Fibroblast of lung (primary cell): ENCODE measurements at regions not wholly inside any gene's neighbourhood (a gene's known extent, or its start where the extent isn't known, plus 50 kb on each side); places are given as distances from the start of the nearest gene placed in this dataset.

ENCODE experiments used
- DNase-seq, 2 donors: peaks; one replicate each; pipeline versions ENCODE4 v3.0.0 to v3.0.0-alpha.2; 2010; ENCODE audit warnings: low read depth in 2 of 2
- H2AFZ ChIP-seq: 2 replicates; pipeline ENCODE4 v1.5.1; 2012; ENCODE audit warnings: low read length, control low read depth, inconsistent platforms
- H3K27ac ChIP-seq: 2 replicates; pipeline ENCODE4 v1.5.1; 2011; ENCODE audit warnings: low read length, control low read depth; ENCODE audit not compliant: insufficient read depth
- H3K27me3 ChIP-seq: 2 replicates; pipeline ENCODE4 v1.5.1; 2011; ENCODE audit warnings: mild to moderate bottlenecking, low read length; ENCODE audit not compliant: control insufficient read depth, insufficient read depth
- H3K36me3 ChIP-seq: 2 replicates; pipeline ENCODE4 v1.5.1; 2011; ENCODE audit warnings: low read length; ENCODE audit not compliant: control insufficient read depth, insufficient read depth
- H3K4me1 ChIP-seq: 2 replicates; pipeline ENCODE4 v1.5.1; 2011; ENCODE audit warnings: low read length; ENCODE audit not compliant: control insufficient read depth, insufficient read depth; ENCODE audit errors: extremely low read depth
- H3K4me2 ChIP-seq: 2 replicates; pipeline ENCODE4 v1.5.1; 2011; ENCODE audit warnings: low read length, control low read depth; ENCODE audit not compliant: insufficient read depth; ENCODE audit errors: extremely low read depth
- H3K4me3 ChIP-seq, 4 experiments: fragments of 200-600 bp in 1 of 4; sonication (generic) in 1 of 4; replicated peaks in 1 of 4; 2 replicates each; pipeline ENCODE4 v1.5.1; 2011 to 2016; ENCODE audit warnings: low read length in 4 of 4, low read depth in 3 of 4, mild to moderate bottlenecking in 3 of 4, control low read depth in 2 of 4, inconsistent platforms in 1 of 4, mixed read lengths in 1 of 4; ENCODE audit not compliant: insufficient read depth in 1 of 4; ENCODE audit errors: control extremely low read depth in 1 of 4
- H3K79me2 ChIP-seq: 2 replicates; pipeline ENCODE4 v1.5.1; 2012; ENCODE audit warnings: mild to moderate bottlenecking, low read length, inconsistent platforms; ENCODE audit not compliant: control insufficient read depth, insufficient read depth
- H3K9ac ChIP-seq: 2 replicates; pipeline ENCODE4 v1.5.1; 2011; ENCODE audit warnings: mild to moderate bottlenecking, low read length, control low read depth; ENCODE audit not compliant: insufficient read depth
- H3K9me3 ChIP-seq: 2 replicates; pipeline ENCODE4 v1.5.1; 2012; ENCODE audit warnings: low read depth, low read length; ENCODE audit not compliant: control insufficient read depth, insufficient read depth
- H4K20me1 ChIP-seq: 2 replicates; pipeline ENCODE4 v1.5.1; 2011; ENCODE audit warnings: low read length; ENCODE audit not compliant: control insufficient read depth, insufficient read depth; ENCODE audit errors: extremely low read depth
- CTCF ChIP-seq, 2 donors: IDR thresholded peaks in 1 of 2; conservative IDR thresholded peaks in 1 of 2; 1 replicate in 1 of 2; 2 replicates in 1 of 2; pipeline ENCODE4 v1.5.1; 2011 to 2012; ENCODE audit warnings: low read length in 2 of 2, control low read depth in 1 of 2, inconsistent platforms in 1 of 2, low read depth in 1 of 2, mild to moderate bottlenecking in 1 of 2
- EZH2 ChIP-seq: IDR thresholded peaks from 2 replicates; pipeline ENCODE4 v1.5.1; 2012; ENCODE audit warnings: low read length, control low read depth, mild to moderate bottlenecking; ENCODE audit errors: missing control alignments

DNA sequence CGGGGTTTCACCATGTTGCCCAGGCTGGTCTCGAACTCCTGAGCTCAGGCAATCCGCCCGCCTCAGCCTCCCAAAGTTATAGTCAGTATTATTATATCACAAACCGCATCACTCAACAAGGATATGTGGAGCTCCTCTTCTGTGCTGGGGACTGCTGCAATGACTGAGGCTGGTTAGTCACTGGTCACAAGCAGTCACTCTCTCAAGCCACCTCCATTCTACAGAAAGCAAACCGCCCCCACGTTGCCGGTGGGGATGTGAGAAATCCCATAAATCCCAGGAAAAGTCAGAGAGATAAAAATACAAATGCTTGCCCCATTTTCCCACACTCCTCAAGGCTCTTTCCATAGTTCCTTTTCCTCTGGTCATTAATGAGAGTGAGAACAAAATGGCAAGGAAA lies 155.7 kb downstream of the ADSS2 start:
- H3K4me1 ChIP-seq = no peaks in the 10 kb centered on the region
- H3K79me2 ChIP-seq = no peaks in the 10 kb centered on the region
- no peak for DNase-seq
- no peak overlapping the region for H3K9ac ChIP-seq
- no peaks in the 10 kb centered on the region for H3K27me3 ChIP-seq
- H3K9me3 ChIP-seq = no peaks in the 10 kb centered on the region
- no peaks in the 10 kb centered on the region for H4K20me1 ChIP-seq
- no peak for TF ChIP-seq CTCF (conservative IDR thresholded peaks at IDR 0.05 in 1 of 2, IDR thresholded peaks at IDR 0.05 in 1 of 2; ENCODE audit: low read depth in 1 of 2, low read length in 2 of 2)
- TF ChIP-seq EZH2 = no peak
- H3K4me3 ChIP-seq = no peak overlapping the region
- no peak overlapping the region for H2AFZ ChIP-seq
- H3K4me2 ChIP-seq = no peak overlapping the region
- no peak overlapping the region for H3K27ac ChIP-seq
- H3K36me3 ChIP-seq = no peaks in the 10 kb centered on the region

DNA sequence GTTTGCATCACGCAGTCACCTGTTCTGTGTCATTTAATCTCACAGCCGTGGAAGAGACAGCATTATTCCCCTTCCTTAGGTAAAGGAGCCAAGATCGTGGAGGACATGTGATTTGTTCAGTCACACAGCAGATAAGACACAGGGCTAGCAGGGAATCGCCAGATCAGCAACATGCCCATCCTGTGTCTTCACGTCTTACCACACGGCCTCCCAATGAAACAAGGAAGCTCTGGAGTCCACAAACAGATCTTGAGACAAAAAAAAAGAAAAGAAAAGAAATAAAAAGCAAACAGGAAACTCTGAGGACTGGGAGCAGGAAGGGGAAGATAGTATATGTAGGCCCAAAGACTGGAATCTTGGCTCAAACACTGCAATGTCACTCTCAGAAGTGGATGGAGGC lies 155.3 kb downstream of the ADSS2 start:
- no peaks in the 10 kb centered on the region for H3K27me3 ChIP-seq
- H2AFZ ChIP-seq = peak overlapping the region; percentile 40
- H3K27ac ChIP-seq = no peak overlapping the region
- no peaks in the 10 kb centered on the region for H3K9me3 ChIP-seq
- H3K4me3 ChIP-seq = no peak overlapping the region
- no peak for DNase-seq
- no peaks in the 10 kb centered on the region for H4K20me1 ChIP-seq
- H3K4me1 ChIP-seq = no peaks in the 10 kb centered on the region
- no peaks in the 10 kb centered on the region for H3K36me3 ChIP-seq
- TF ChIP-seq EZH2 (no peak), CTCF (conservative IDR thresholded peaks at IDR 0.05 in 1 of 2, IDR thresholded peaks at IDR 0.05 in 1 of 2; ENCODE audit: low read depth in 1 of 2, low read length in 2 of 2) (no peak)
- H3K4me2 ChIP-seq = no peak overlapping the region
- no peaks in the 10 kb centered on the region for H3K79me2 ChIP-seq
- H3K9ac ChIP-seq = no peak overlapping the region

DNA sequence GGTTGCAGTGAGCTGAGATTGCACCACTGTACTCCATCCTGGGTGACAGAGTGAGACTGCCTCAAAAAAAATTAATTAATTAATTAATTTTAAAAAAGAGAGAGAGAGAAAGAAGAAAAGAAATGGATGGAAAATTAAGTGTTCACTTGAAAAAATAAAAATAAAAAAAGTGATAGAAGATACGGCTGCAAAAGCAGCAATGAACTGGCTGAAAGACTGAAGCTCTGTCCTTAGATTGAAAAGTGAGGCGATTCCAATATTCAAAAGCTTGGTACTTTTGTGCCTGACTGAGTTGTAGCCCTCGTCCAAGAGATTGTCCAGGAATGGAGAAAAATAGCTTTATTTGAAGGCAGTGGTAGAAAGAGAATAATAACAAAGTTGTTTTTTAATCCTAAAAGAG lies 154.6 kb downstream of the ADSS2 start:
- Histone ChIP-seq H4K20me1 (no peaks in the 10 kb centered on the region), H3K79me2 (no peaks in the 10 kb centered on the region), H3K4me1 (no peaks in the 10 kb centered on the region), H3K9ac (no peak overlapping the region), H3K27me3 (no peaks in the 10 kb centered on the region), H3K4me2 (no peak overlapping the region), H3K4me3 (no peak overlapping the region), H3K9me3 (no peaks in the 10 kb centered on the region), H3K36me3 (no peaks in the 10 kb centered on the region), H2AFZ (no peak overlapping the region), H3K27ac (no peak overlapping the region)
- TF ChIP-seq CTCF (conservative IDR thresholded peaks at IDR 0.05 in 1 of 2, IDR thresholded peaks at IDR 0.05 in 1 of 2; ENCODE audit: low read depth in 1 of 2, low read length in 2 of 2) (no peak), EZH2 (no peak)
- no peak for DNase-seq
